GM12878 (cell line): ENCODE measurements at regions not wholly inside any gene's neighbourhood (a gene's known extent, or its start where the extent isn't known, plus 50 kb on each side); places are given as distances from the start of the nearest gene placed in this dataset.
"Not testable (repeated sequence)": the region's sequence is repeated elsewhere in the genome, so short reads cannot be mapped to it uniquely, and the experiment has no call there.

Source experiments
- CHD4 ChIP-seq: fragments of 200-600 bp; sonication (generic); IDR thresholded peaks from 2 replicates; pipeline ENCODE4 v1.6.1; 2016; ENCODE audit warnings: mild to moderate bottlenecking
- TF ChIP-seq, protein P1 (sequence below): IDR thresholded peaks from 2 replicates; pipeline ENCODE4 v1.6.1; 2012; ENCODE audit warnings: mild to moderate bottlenecking, low read depth, low read length

DNA sequence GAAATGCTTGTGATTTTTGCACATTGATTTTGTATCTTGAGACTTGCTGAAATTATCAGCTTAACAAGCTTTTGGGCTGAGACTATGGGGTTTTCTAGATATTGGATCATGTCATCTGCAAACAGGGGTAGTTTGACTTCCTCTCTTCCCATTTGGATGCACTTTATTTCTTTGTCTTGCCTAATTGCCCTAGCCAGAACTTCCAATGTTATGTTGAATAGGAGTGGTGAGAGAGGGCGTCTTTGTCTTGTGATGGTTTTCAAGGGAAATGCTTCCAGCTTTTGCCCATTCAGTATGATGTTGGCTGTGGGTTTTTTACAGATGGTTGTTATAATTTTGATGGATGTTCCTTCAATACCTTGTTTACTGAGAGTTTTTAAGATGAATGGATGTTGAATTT lies 600.7 kb upstream of the CTNND2 start:
- not testable (repeated sequence) for TF ChIP-seq CHD4
- TF ChIP-seq, protein P1, sequence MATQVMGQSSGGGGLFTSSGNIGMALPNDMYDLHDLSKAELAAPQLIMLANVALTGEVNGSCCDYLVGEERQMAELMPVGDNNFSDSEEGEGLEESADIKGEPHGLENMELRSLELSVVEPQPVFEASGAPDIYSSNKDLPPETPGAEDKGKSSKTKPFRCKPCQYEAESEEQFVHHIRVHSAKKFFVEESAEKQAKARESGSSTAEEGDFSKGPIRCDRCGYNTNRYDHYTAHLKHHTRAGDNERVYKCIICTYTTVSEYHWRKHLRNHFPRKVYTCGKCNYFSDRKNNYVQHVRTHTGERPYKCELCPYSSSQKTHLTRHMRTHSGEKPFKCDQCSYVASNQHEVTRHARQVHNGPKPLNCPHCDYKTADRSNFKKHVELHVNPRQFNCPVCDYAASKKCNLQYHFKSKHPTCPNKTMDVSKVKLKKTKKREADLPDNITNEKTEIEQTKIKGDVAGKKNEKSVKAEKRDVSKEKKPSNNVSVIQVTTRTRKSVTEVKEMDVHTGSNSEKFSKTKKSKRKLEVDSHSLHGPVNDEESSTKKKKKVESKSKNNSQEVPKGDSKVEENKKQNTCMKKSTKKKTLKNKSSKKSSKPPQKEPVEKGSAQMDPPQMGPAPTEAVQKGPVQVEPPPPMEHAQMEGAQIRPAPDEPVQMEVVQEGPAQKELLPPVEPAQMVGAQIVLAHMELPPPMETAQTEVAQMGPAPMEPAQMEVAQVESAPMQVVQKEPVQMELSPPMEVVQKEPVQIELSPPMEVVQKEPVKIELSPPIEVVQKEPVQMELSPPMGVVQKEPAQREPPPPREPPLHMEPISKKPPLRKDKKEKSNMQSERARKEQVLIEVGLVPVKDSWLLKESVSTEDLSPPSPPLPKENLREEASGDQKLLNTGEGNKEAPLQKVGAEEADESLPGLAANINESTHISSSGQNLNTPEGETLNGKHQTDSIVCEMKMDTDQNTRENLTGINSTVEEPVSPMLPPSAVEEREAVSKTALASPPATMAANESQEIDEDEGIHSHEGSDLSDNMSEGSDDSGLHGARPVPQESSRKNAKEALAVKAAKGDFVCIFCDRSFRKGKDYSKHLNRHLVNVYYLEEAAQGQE = not testable (repeated sequence)
